Keratinocyte (primary cell): ENCODE measurements at regions not wholly inside any gene's neighbourhood (a gene's known extent, or its start where the extent isn't known, plus 50 kb on each side); places are given as distances from the start of the nearest gene placed in this dataset.

ENCODE experiments used
- DNase-seq: peaks from one replicate; pipeline ENCODE4 v3.0.0-alpha.2; 2011; ENCODE audit warnings: low read depth, missing footprints, low spot score
- FAIRE-seq: peaks from 2 replicates; lab custom pipeline; 2011; peaks lifted over from hg19 to GRCh38; lab: Jason Lieb, UNC
- H2AFZ ChIP-seq: 2 replicates; pipeline ENCODE4 v1.6.0; 2012; ENCODE audit warnings: low read length, control low read depth, inconsistent platforms; ENCODE audit not compliant: control insufficient read depth
- H3K27ac ChIP-seq: 2 replicates; pipeline ENCODE4 v1.5.1; 2011; ENCODE audit warnings: low read length; ENCODE audit not compliant: control insufficient read depth, insufficient read depth
- H3K27me3 ChIP-seq: 3 replicates; pipeline ENCODE4 v1.6.0; 2011; ENCODE audit warnings: low read length; ENCODE audit not compliant: control insufficient read depth, insufficient read depth; ENCODE audit errors: extremely low read depth
- H3K36me3 ChIP-seq, 2 experiments: 2 replicates in 1 of 2; 3 replicates in 1 of 2; pipeline ENCODE4 v1.5.1; 2011; ENCODE audit warnings: low read length in 2 of 2, mild to moderate bottlenecking in 1 of 2; ENCODE audit not compliant: control insufficient read depth in 2 of 2, insufficient read depth in 2 of 2; ENCODE audit errors: extremely low read depth in 1 of 2
- H3K4me1 ChIP-seq: 3 replicates; pipeline ENCODE4 v1.5.1; 2011; ENCODE audit warnings: low read length; ENCODE audit not compliant: control insufficient read depth, insufficient read depth; ENCODE audit errors: extremely low read depth
- H3K4me2 ChIP-seq: 3 replicates; pipeline ENCODE4 v1.6.0; 2011; ENCODE audit warnings: low read depth, low read length; ENCODE audit not compliant: control insufficient read depth, insufficient read depth; ENCODE audit errors: extremely low read depth
- H3K4me3 ChIP-seq, 3 experiments: fragments of 200-600 bp in 1 of 3; sonication (generic) in 1 of 3; 2 replicates in 2 of 3; 3 replicates in 1 of 3; pipeline ENCODE4 v1.5.1; 2011 to 2016; ENCODE audit warnings: low read length in 3 of 3, mild to moderate bottlenecking in 3 of 3, control low read depth in 2 of 3, inconsistent platforms in 1 of 3, low read depth in 1 of 3, mixed read lengths in 1 of 3, mixed run types in 1 of 3, moderate library complexity in 1 of 3; ENCODE audit not compliant: control insufficient read depth in 2 of 3, insufficient read depth in 2 of 3; ENCODE audit errors: extremely low read depth in 1 of 3
- H3K79me2 ChIP-seq: 2 replicates; pipeline ENCODE4 v1.6.0; 2012; ENCODE audit warnings: low read length; ENCODE audit not compliant: control insufficient read depth, insufficient read depth
- H3K9ac ChIP-seq: 3 replicates; pipeline ENCODE4 v1.6.0; 2011; ENCODE audit warnings: low read length; ENCODE audit not compliant: control insufficient read depth, insufficient read depth; ENCODE audit errors: extremely low read depth
- H3K9me1 ChIP-seq: 3 replicates; pipeline ENCODE4 v1.6.0; 2011; ENCODE audit warnings: low read length; ENCODE audit not compliant: control insufficient read depth, insufficient read depth; ENCODE audit errors: extremely low read depth
- H3K9me3 ChIP-seq: 2 replicates; pipeline ENCODE4 v1.5.1; 2012; ENCODE audit warnings: low read depth, low read length; ENCODE audit not compliant: control insufficient read depth
- H4K20me1 ChIP-seq: 3 replicates; pipeline ENCODE4 v1.6.0; 2011; ENCODE audit warnings: low read length; ENCODE audit not compliant: control insufficient read depth, insufficient read depth; ENCODE audit errors: extremely low read depth
- EZH2 ChIP-seq: IDR thresholded peaks from one replicate; pipeline ENCODE4 v1.6.1; 2012; ENCODE audit warnings: inconsistent platforms, mild to moderate bottlenecking, low read length, moderate library complexity
- dilution Hi-C: fragments of 300-500 bp; cut with MboI; formaldehyde crosslinking; loops from one replicate; pipeline ENCODE4 v1.7.0; 2020; ENCODE audit warnings: low sequenced_read_pairs; ENCODE audit not compliant: extremely low pct_ligation_motif_present
- TF ChIP-seq, protein P1 (sequence below), 3 experiments: IDR thresholded peaks in 1 of 3; conservative IDR thresholded peaks in 1 of 3; optimal IDR thresholded peaks in 1 of 3; 2 replicates in 2 of 3; 3 replicates in 1 of 3; pipeline versions ENCODE3 to v1.5.1; 2011; ENCODE audit warnings: low read length in 3 of 3, mild to moderate bottlenecking in 3 of 3, moderate library complexity in 2 of 3, control low read depth in 1 of 3, inconsistent platforms in 1 of 3; ENCODE audit not compliant: insufficient read depth in 2 of 3; ENCODE audit errors: extremely low read depth in 1 of 3

DNA sequence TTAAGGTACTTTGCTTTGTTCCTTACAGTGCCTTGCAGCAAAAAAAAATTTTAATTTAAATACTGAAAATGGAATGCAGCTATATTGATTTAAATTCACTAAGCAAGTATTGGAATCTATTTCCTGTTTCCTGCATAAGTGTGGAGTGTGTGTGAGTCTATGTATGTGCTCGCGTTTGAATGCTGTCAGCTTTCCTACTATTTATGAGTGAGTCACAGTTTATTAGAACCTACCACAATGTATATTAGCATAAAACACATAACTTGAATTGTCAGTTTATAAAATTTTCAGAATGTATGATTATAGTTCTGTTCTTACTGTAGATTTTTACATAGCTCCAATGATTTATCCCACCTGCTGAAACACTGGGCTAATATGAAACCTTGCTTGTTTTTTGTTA, 302.1 kb downstream of the NR2F1-AS1 start:
- no peaks in the 10 kb centered on the region for H3K79me2 ChIP-seq
- H3K9me1 ChIP-seq = no peaks in the 10 kb centered on the region
- no peak for TF ChIP-seq EZH2
- TF ChIP-seq, protein P1, sequence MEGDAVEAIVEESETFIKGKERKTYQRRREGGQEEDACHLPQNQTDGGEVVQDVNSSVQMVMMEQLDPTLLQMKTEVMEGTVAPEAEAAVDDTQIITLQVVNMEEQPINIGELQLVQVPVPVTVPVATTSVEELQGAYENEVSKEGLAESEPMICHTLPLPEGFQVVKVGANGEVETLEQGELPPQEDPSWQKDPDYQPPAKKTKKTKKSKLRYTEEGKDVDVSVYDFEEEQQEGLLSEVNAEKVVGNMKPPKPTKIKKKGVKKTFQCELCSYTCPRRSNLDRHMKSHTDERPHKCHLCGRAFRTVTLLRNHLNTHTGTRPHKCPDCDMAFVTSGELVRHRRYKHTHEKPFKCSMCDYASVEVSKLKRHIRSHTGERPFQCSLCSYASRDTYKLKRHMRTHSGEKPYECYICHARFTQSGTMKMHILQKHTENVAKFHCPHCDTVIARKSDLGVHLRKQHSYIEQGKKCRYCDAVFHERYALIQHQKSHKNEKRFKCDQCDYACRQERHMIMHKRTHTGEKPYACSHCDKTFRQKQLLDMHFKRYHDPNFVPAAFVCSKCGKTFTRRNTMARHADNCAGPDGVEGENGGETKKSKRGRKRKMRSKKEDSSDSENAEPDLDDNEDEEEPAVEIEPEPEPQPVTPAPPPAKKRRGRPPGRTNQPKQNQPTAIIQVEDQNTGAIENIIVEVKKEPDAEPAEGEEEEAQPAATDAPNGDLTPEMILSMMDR (optimal IDR thresholded peaks at IDR 0.05 in 1 of 3, IDR thresholded peaks at IDR 0.05 in 1 of 3, conservative IDR thresholded peaks at IDR 0.05 in 1 of 3; ENCODE audit: extremely low read depth in 1 of 3, insufficient read depth in 2 of 3, low read length in 3 of 3) = no peak
- H3K4me1 ChIP-seq = peaks cover 12% of the 10 kb centered on the region
- DNase-seq (no peak), FAIRE-seq (no peak)
- H3K4me3 ChIP-seq = no peak overlapping the region
- H3K4me2 ChIP-seq = peak overlapping the region; percentile 28
- no peaks in the 10 kb centered on the region for H4K20me1 ChIP-seq
- H3K27me3 ChIP-seq = no peaks in the 10 kb centered on the region
- no peak overlapping the region for H2AFZ ChIP-seq
- no peak overlapping the region for H3K9ac ChIP-seq
- no peaks in the 10 kb centered on the region for H3K36me3 ChIP-seq
- H3K27ac ChIP-seq = no peak overlapping the region
- no peaks in the 10 kb centered on the region for H3K9me3 ChIP-seq
- dilution Hi-C loops = no loop called here

DNA sequence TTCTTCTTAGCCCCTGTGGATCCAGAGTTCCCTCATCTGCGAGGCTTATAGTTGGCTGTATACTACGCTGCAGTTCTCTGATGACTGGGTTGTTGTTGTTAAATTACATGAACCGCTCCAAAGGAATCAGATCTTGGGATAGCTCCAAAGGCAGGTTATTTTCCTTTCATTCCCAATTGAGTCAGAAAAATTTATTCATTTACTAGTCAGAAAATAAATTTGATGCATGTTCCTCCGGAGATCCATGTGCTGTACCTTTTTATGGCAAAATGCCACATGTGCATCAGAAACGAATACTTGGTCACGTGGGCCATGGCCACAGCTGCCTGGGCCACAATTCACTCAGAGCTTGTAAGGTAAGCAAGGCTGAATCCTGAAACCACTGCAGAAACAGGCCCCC, 304.0 kb downstream of the NR2F1-AS1 start:
- H3K9me3 ChIP-seq = peaks cover 5% of the 10 kb centered on the region
- TF ChIP-seq EZH2 = no peak
- TF ChIP-seq, protein P1 (optimal IDR thresholded peaks at IDR 0.05 in 1 of 3, IDR thresholded peaks at IDR 0.05 in 1 of 3, conservative IDR thresholded peaks at IDR 0.05 in 1 of 3; ENCODE audit: extremely low read depth in 1 of 3, insufficient read depth in 2 of 3, low read length in 3 of 3) = no peak
- no peak overlapping the region for H3K4me3 ChIP-seq
- H3K4me2 ChIP-seq = no peak overlapping the region
- no peaks in the 10 kb centered on the region for H3K79me2 ChIP-seq
- no peak overlapping the region for H3K9ac ChIP-seq
- no peak overlapping the region for H2AFZ ChIP-seq
- no peaks in the 10 kb centered on the region for H3K36me3 ChIP-seq
- dilution Hi-C loops = no loop called here
- H3K27me3 ChIP-seq = no peaks in the 10 kb centered on the region
- no peak overlapping the region for H3K27ac ChIP-seq
- DNase-seq = no peak
- peaks cover 19% of the 10 kb centered on the region for H3K4me1 ChIP-seq
- no peaks in the 10 kb centered on the region for H4K20me1 ChIP-seq
- H3K9me1 ChIP-seq = no peaks in the 10 kb centered on the region
- FAIRE-seq = no peak
